Activated naive CD4-positive, alpha-beta T cell treated with anti-CD3 and anti-CD28 coated beads for 36 hours (primary cell): ENCODE measurements at regions not wholly inside any gene's neighbourhood (a gene's known extent, or its start where the extent isn't known, plus 50 kb on each side); places are given as distances from the start of the nearest gene placed in this dataset.
A peak's percentile ranks its signal among the peaks of the same experiment; 100 is the strongest.

Source experiments
- CTCF ChIA-PET: fragments of 350-600 bp; sonication (Branson Sonifier 250); formaldehyde crosslinking; loops from one replicate; lab custom pipeline; 2021; ENCODE audit warnings: antibody characterized with exemption; lab: Charles Lee
- DNase-seq: peaks from one replicate; pipeline ENCODE4 v3.0.0-alpha.2; 2020
- H3K27ac Mint-ChIP-seq: one replicate; pipeline ENCODE4 v1.8.0; 2021; ENCODE audit warnings: mild to moderate bottlenecking, mixed read lengths
- H3K27me3 Mint-ChIP-seq: one replicate; pipeline ENCODE4 v1.8.0; 2021; ENCODE audit warnings: low read depth, mixed read lengths
- H3K36me3 Mint-ChIP-seq: one replicate; pipeline ENCODE4 v1.8.0; 2021; ENCODE audit warnings: low read depth, mixed read lengths
- H3K4me1 Mint-ChIP-seq: one replicate; pipeline ENCODE4 v1.8.0; 2021; ENCODE audit warnings: low read depth, mixed read lengths
- H3K4me3 Mint-ChIP-seq: one replicate; pipeline ENCODE4 v1.8.0; 2021; ENCODE audit warnings: mild to moderate bottlenecking, moderate library complexity, mixed read lengths
- H3K9me3 Mint-ChIP-seq: one replicate; pipeline ENCODE4 v1.8.0; 2021; ENCODE audit warnings: mixed read lengths
- intact Hi-C: fragments of 100-400 bp; cut with micrococcal nuclease; formaldehyde crosslinking; loops from one replicate; pipeline ENCODE4 v1.15.1; 2023

GRCh38 chr6:148193063-148193680 lies 149.5 kb upstream of the SASH1 start:
- no peak for DNase-seq
- CTCF ChIA-PET: interaction anchor here (0.9 to 1.9 kb wide), 2 partner anchors 13 to 16 kb away, joined by 4 to 7 read pairs; no protein-coding TSS in a partner anchor
- Mint-ChIP-seq H3K9me3 (no peaks in the 10 kb centered on the region), H3K4me3 (no peak overlapping the region), H3K36me3 (no peaks in the 10 kb centered on the region), H3K4me1 (no peaks in the 10 kb centered on the region), H3K27me3 (peaks cover 56% of the 10 kb centered on the region), H3K27ac (no peak overlapping the region)
- intact Hi-C loops: no loop called here

- H3K27ac Mint-ChIP-seq: no peak overlapping the region
- H3K4me3 Mint-ChIP-seq: no peak overlapping the region
- no peaks in the 10 kb centered on the region for H3K36me3 Mint-ChIP-seq
- H3K27me3 Mint-ChIP-seq: peaks cover 57% of the 10 kb centered on the region
- no peak for DNase-seq
- CTCF ChIA-PET: interaction anchor here (1.2 kb wide), 1 partner anchor 8 kb away, joined by 3 read pairs; no protein-coding TSS in a partner anchor
- no peaks in the 10 kb centered on the region for H3K9me3 Mint-ChIP-seq
- H3K4me1 Mint-ChIP-seq: peaks cover 10% of the 10 kb centered on the region
- intact Hi-C loops: no loop called here
Observed at GRCh38 chr6:148195511-148195910, 147.1 kb upstream of the SASH1 start.

GRCh38 chr6:148199584-148199983 lies 143.1 kb upstream of the SASH1 start:
- no peak for DNase-seq
- Mint-ChIP-seq H3K36me3 (no peaks in the 10 kb centered on the region), H3K27ac (no peak overlapping the region), H3K4me3 (no peak overlapping the region), H3K4me1 (peaks cover 38% of the 10 kb centered on the region), H3K27me3 (peaks cover 65% of the 10 kb centered on the region), H3K9me3 (no peaks in the 10 kb centered on the region)
- CTCF ChIA-PET: interaction anchor here (0.9 to 1.9 kb wide), 4 partner anchors 15 to 264 kb away, joined by 3 to 4 read pairs (median 3); no protein-coding TSS in a partner anchor
- intact Hi-C loops: no loop called here

- CTCF ChIA-PET: interaction anchor here (0.9 to 1.9 kb wide), 2 partner anchors 23 to 53 kb away, joined by 3 to 4 read pairs; no protein-coding TSS in a partner anchor
- no peaks in the 10 kb centered on the region for H3K9me3 Mint-ChIP-seq
- DNase-seq: peak; percentile 21
- H3K27me3 Mint-ChIP-seq: peaks cover 70% of the 10 kb centered on the region
- H3K4me1 Mint-ChIP-seq: peaks cover 45% of the 10 kb centered on the region
- no peak overlapping the region for H3K4me3 Mint-ChIP-seq
- no peaks in the 10 kb centered on the region for H3K36me3 Mint-ChIP-seq
- H3K27ac Mint-ChIP-seq: no peak overlapping the region
- intact Hi-C loops: loop anchor here (5.0 kb wide), 4 partner anchors 142 to 1032 kb away; partner anchors contain the start of genes SASH1 and STXBP5
Observed at GRCh38 chr6:148200293-148200692, 142.3 kb upstream of the SASH1 start.

- CTCF ChIA-PET: interaction anchor here (0.9 to 1.9 kb wide), 2 partner anchors 24 to 53 kb away, joined by 3 to 4 read pairs; no protein-coding TSS in a partner anchor
- DNase-seq: no peak
- intact Hi-C loops: loop anchor here (5.0 kb wide), 4 partner anchors 142 to 1032 kb away; partner anchors contain the start of genes SASH1 and STXBP5
- H3K27ac Mint-ChIP-seq: no peak overlapping the region
- no peak overlapping the region for H3K4me3 Mint-ChIP-seq
- H3K36me3 Mint-ChIP-seq: no peaks in the 10 kb centered on the region
- H3K27me3 Mint-ChIP-seq: peaks cover 74% of the 10 kb centered on the region
- peaks cover 50% of the 10 kb centered on the region for H3K4me1 Mint-ChIP-seq
- no peaks in the 10 kb centered on the region for H3K9me3 Mint-ChIP-seq
Observed at GRCh38 chr6:148200781-148201180, 141.9 kb upstream of the SASH1 start.

GRCh38 chr6:148203281-148203925 lies 139.2 kb upstream of the SASH1 start:
- Mint-ChIP-seq H3K4me1 (peaks cover 50% of the 10 kb centered on the region), H3K9me3 (no peaks in the 10 kb centered on the region), H3K4me3 (peak overlapping the region; percentile 48), H3K27me3 (peaks cover 71% of the 10 kb centered on the region), H3K36me3 (no peaks in the 10 kb centered on the region), H3K27ac (peak overlapping the region; percentile 85)
- CTCF ChIA-PET: interaction anchor here (0.6 to 1.4 kb wide), 2 partner anchors 27 to 38 kb away, joined by 3 to 7 read pairs; no protein-coding TSS in a partner anchor
- intact Hi-C loops: loop anchor here (2.0 to 5.0 kb wide), 5 partner anchors 19 to 1029 kb away; partner anchors contain the start of genes SASH1 and STXBP5
- DNase-seq: no peak

GRCh38 chr6:148203970-148204369 lies 138.7 kb upstream of the SASH1 start:
- Mint-ChIP-seq H3K4me3 (peak overlapping the region; percentile 48), H3K27me3 (peaks cover 72% of the 10 kb centered on the region), H3K27ac (peak overlapping the region; percentile 85), H3K36me3 (no peaks in the 10 kb centered on the region), H3K9me3 (no peaks in the 10 kb centered on the region), H3K4me1 (peaks cover 50% of the 10 kb centered on the region)
- intact Hi-C loops: loop anchor here (1.0 to 5.0 kb wide), 11 partner anchors 19 to 1352 kb away; partner anchors contain the start of genes SASH1 and STXBP5
- DNase-seq: peak; percentile 87
- CTCF ChIA-PET: interaction anchor here (1.4 kb wide), 1 partner anchor 38 kb away, joined by 7 read pairs; no protein-coding TSS in a partner anchor

- Mint-ChIP-seq H3K4me3 (no peak overlapping the region), H3K36me3 (no peaks in the 10 kb centered on the region), H3K27me3 (peaks cover 71% of the 10 kb centered on the region), H3K27ac (no peak overlapping the region), H3K4me1 (peaks cover 25% of the 10 kb centered on the region), H3K9me3 (no peaks in the 10 kb centered on the region)
- CTCF ChIA-PET: no interaction called here
- no peak for DNase-seq
- intact Hi-C loops: loop anchor here (5.0 kb wide), 1 partner anchor 866 kb away; no protein-coding TSS in a partner anchor
Observed at GRCh38 chr6:148208298-148208697, 134.3 kb upstream of the SASH1 start.

- no peak overlapping the region for H3K27ac Mint-ChIP-seq
- H3K27me3 Mint-ChIP-seq: peaks cover 69% of the 10 kb centered on the region
- CTCF ChIA-PET: no interaction called here
- H3K4me1 Mint-ChIP-seq: no peaks in the 10 kb centered on the region
- H3K4me3 Mint-ChIP-seq: no peak overlapping the region
- H3K9me3 Mint-ChIP-seq: no peaks in the 10 kb centered on the region
- no peaks in the 10 kb centered on the region for H3K36me3 Mint-ChIP-seq
- no peak for DNase-seq
- intact Hi-C loops: no loop called here
Observed at GRCh38 chr6:148211777-148212324, 130.8 kb upstream of the SASH1 start.

- peaks cover 64% of the 10 kb centered on the region for H3K27me3 Mint-ChIP-seq
- intact Hi-C loops: no loop called here
Observed at GRCh38 chr6:148212366-148212765, 130.3 kb upstream of the SASH1 start.

GRCh38 chr6:148213366-148213765 lies 129.3 kb upstream of the SASH1 start:
- CTCF ChIA-PET: no interaction called here
- Mint-ChIP-seq H3K36me3 (no peaks in the 10 kb centered on the region), H3K27me3 (peaks cover 59% of the 10 kb centered on the region), H3K27ac (no peak overlapping the region), H3K4me3 (no peak overlapping the region), H3K9me3 (no peaks in the 10 kb centered on the region), H3K4me1 (no peaks in the 10 kb centered on the region)
- no peak for DNase-seq
- intact Hi-C loops: no loop called here

More at GRCh38 chr6:148212366-148212765, 130.3 kb upstream of the SASH1 start:
- no peaks in the 10 kb centered on the region for H3K4me1 Mint-ChIP-seq
- H3K27ac Mint-ChIP-seq: no peak overlapping the region
- no peaks in the 10 kb centered on the region for H3K9me3 Mint-ChIP-seq
- H3K36me3 Mint-ChIP-seq: no peaks in the 10 kb centered on the region
- H3K4me3 Mint-ChIP-seq: no peak overlapping the region
- no peak for DNase-seq
- CTCF ChIA-PET: no interaction called here

- Mint-ChIP-seq H3K4me1 (no peaks in the 10 kb centered on the region), H3K36me3 (no peaks in the 10 kb centered on the region), H3K27ac (no peak overlapping the region), H3K4me3 (no peak overlapping the region), H3K9me3 (no peaks in the 10 kb centered on the region), H3K27me3 (peaks cover 58% of the 10 kb centered on the region)
- DNase-seq: no peak
- CTCF ChIA-PET: interaction anchor here (1.2 to 1.4 kb wide), 2 partner anchors 15 to 76 kb away, joined by 3 read pairs; no protein-coding TSS in a partner anchor
- intact Hi-C loops: no loop called here
Observed at GRCh38 chr6:148214667-148215066, 128.0 kb upstream of the SASH1 start.
